Caco-2 (cell line): ENCODE measurements at regions not wholly inside any gene's neighbourhood (a gene's known extent, or its start where the extent isn't known, plus 50 kb on each side); places are given as distances from the start of the nearest gene placed in this dataset.

Source experiments
- BruUV-seq: library from RNA; stranded (reverse); fragments of 400-500 nt; replicated peaks from 2 replicates; lab custom pipeline; 2021; lab: Mats Ljungman, UMichigan
- CTCF ChIA-PET: fragments of 300-600 bp; sonication (Branson Sonifier 250); formaldehyde crosslinking; loops from one replicate; lab custom pipeline; 2022; ENCODE audit warnings: antibody characterized with exemption; lab: Charles Lee
- POLR2A ChIA-PET: fragments of 300-600 bp; sonication (Branson Sonifier 250); formaldehyde crosslinking; loops from one replicate; lab custom pipeline; 2022; ENCODE audit warnings: antibody characterized with exemption; lab: Charles Lee
- DNase-seq, 2 experiments: peaks; one replicate each; pipeline versions ENCODE4 v3.0.0 to v3.0.0-alpha.2; 2020 to 2022
- H3K27me3 ChIP-seq: replicated peaks from 2 replicates; pipeline ENCODE4 v1.6.0; 2011; ENCODE audit warnings: low read length; ENCODE audit not compliant: control insufficient read depth, insufficient read depth
- H3K36me3 ChIP-seq: 2 replicates; pipeline ENCODE4 v1.5.1; 2011; ENCODE audit warnings: low read length; ENCODE audit not compliant: control insufficient read depth, insufficient read depth
- H3K4me1 ChIP-seq: fragments of 250-450 bp; sonication (Bioruptor Pico); 2 replicates; pipeline ENCODE4 v1.5.1; 2020; ENCODE audit warnings: mild to moderate bottlenecking
- H3K4me3 ChIP-seq: 2 replicates; pipeline ENCODE4 v1.5.1; 2011; ENCODE audit warnings: low read depth, mild to moderate bottlenecking, control low read depth, low read length
- H3K9me3 ChIP-seq: fragments of 250-450 bp; sonication (Bioruptor Pico); 2 replicates; pipeline ENCODE4 v1.5.1; 2020; ENCODE audit warnings: mild to moderate bottlenecking, moderate library complexity
- H3K27ac Mint-ChIP-seq: one replicate; pipeline ENCODE4 v1.8.0; 2022; ENCODE audit warnings: mixed read lengths; ENCODE audit not compliant: unreplicated experiment
- H3K27me3 Mint-ChIP-seq: one replicate; pipeline ENCODE4 v1.8.0; 2022; ENCODE audit warnings: mixed read lengths; ENCODE audit not compliant: insufficient read depth, unreplicated experiment
- H3K36me3 Mint-ChIP-seq: one replicate; pipeline ENCODE4 v1.8.0; 2022; ENCODE audit warnings: mild to moderate bottlenecking, mixed read lengths; ENCODE audit not compliant: insufficient read depth, unreplicated experiment
- H3K4me1 Mint-ChIP-seq: one replicate; pipeline ENCODE4 v1.8.0; 2022; ENCODE audit warnings: low read depth, mixed read lengths; ENCODE audit not compliant: unreplicated experiment
- H3K4me3 Mint-ChIP-seq: one replicate; pipeline ENCODE4 v1.8.0; 2022; ENCODE audit warnings: mild to moderate bottlenecking, moderate library complexity, mixed read lengths; ENCODE audit not compliant: unreplicated experiment
- H3K9me3 Mint-ChIP-seq: one replicate; pipeline ENCODE4 v1.8.0; 2022; ENCODE audit warnings: mixed read lengths; ENCODE audit not compliant: unreplicated experiment
- intact Hi-C: fragments of 100-400 bp; cut with micrococcal nuclease; formaldehyde crosslinking; loops from one replicate; pipeline ENCODE4 v1.10.0; 2022; ENCODE audit not compliant: unreplicated experiment
- TF ChIP-seq, protein P1 (sequence below), 2 experiments: fragments of 200-600 bp in 1 of 2; IDR thresholded peaks; 1 replicate in 1 of 2; 2 replicates in 1 of 2; pipeline versions ENCODE4 v1.5.1 to v1.8.0; 2011 to 2022; ENCODE audit warnings: antibody characterized with exemption in 1 of 2, control low read depth in 1 of 2, inconsistent platforms in 1 of 2, low read depth in 1 of 2, low read length in 1 of 2, mild to moderate bottlenecking in 1 of 2, moderate library complexity in 1 of 2; ENCODE audit not compliant: insufficient read depth in 1 of 2, severe bottlenecking in 1 of 2, unreplicated experiment in 1 of 2

DNA sequence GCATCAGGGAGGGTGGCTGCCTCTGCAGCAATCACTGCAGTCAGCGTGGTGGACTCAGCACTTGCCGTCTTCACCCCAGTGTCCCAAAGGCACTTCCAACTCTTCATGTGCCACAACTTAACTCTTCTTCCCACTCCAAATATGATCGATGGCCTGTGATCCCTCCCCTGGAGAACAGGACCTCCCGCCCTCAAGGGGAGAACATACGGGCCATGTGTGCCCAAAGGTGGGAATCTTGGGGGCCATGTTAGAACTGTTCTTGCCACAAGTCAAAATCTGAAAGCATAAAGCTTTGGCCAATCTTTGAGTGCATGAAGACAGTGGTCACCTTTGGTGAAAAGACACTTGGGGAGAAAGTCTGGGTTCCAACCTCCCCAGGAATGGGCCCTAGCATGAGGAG, 368.5 kb upstream of the MGMT start:
- H3K36me3 Mint-ChIP-seq = no peaks in the 10 kb centered on the region
- Histone ChIP-seq H3K4me3 (no peak overlapping the region), H3K9me3 (no peaks in the 10 kb centered on the region), H3K27me3 (no peaks in the 10 kb centered on the region), H3K4me1 (no peaks in the 10 kb centered on the region), H3K36me3 (no peaks in the 10 kb centered on the region)
- TF ChIP-seq, protein P1, sequence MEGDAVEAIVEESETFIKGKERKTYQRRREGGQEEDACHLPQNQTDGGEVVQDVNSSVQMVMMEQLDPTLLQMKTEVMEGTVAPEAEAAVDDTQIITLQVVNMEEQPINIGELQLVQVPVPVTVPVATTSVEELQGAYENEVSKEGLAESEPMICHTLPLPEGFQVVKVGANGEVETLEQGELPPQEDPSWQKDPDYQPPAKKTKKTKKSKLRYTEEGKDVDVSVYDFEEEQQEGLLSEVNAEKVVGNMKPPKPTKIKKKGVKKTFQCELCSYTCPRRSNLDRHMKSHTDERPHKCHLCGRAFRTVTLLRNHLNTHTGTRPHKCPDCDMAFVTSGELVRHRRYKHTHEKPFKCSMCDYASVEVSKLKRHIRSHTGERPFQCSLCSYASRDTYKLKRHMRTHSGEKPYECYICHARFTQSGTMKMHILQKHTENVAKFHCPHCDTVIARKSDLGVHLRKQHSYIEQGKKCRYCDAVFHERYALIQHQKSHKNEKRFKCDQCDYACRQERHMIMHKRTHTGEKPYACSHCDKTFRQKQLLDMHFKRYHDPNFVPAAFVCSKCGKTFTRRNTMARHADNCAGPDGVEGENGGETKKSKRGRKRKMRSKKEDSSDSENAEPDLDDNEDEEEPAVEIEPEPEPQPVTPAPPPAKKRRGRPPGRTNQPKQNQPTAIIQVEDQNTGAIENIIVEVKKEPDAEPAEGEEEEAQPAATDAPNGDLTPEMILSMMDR (IDR thresholded peaks at IDR 0.05; ENCODE audit: insufficient read depth in 1 of 2, low read depth in 1 of 2, low read length in 1 of 2, severe bottlenecking in 1 of 2, unreplicated experiment in 1 of 2) = no peak
- no peaks in the 10 kb centered on the region for H3K4me1 Mint-ChIP-seq
- no TSS peak for BruUV-seq
- peaks cover 19% of the 10 kb centered on the region for H3K27me3 Mint-ChIP-seq
- DNase-seq = no peak
- no peak overlapping the region for H3K27ac Mint-ChIP-seq
- no peaks in the 10 kb centered on the region for H3K9me3 Mint-ChIP-seq
- H3K4me3 Mint-ChIP-seq = no peak overlapping the region
- CTCF ChIA-PET = no interaction called here
- POLR2A ChIA-PET = no interaction called here
- intact Hi-C loops = no loop called here

DNA sequence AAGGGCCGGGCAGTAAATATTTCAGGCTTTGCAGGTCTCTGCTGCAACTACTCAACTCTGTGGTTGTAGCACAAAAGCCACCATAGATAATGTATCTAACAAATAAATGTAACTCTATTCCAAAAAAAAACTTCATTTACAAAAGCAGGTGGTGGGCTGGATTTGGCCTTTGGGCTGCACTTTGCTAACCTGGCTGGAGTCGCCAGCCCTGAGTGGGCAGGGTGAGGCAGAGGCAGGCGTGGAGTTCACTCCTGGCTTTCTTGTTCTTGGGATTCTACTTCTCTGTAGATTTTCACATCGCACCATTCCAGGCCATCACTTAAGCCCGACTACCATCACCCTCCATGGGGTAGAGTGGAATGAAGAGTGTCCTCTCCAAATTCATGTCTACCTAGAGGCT, 367.6 kb upstream of the MGMT start:
- H3K9me3 ChIP-seq = no peaks in the 10 kb centered on the region
- TF ChIP-seq, protein P1 (IDR thresholded peaks at IDR 0.05; ENCODE audit: insufficient read depth in 1 of 2, low read depth in 1 of 2, low read length in 1 of 2, severe bottlenecking in 1 of 2, unreplicated experiment in 1 of 2) = no peak
- Mint-ChIP-seq H3K36me3 (no peaks in the 10 kb centered on the region), H3K27ac (no peak overlapping the region), H3K27me3 (peaks cover 13% of the 10 kb centered on the region), H3K9me3 (no peaks in the 10 kb centered on the region), H3K4me3 (no peak overlapping the region), H3K4me1 (no peaks in the 10 kb centered on the region)
- DNase-seq = no peak
- no peaks in the 10 kb centered on the region for H3K36me3 ChIP-seq
- H3K4me1 ChIP-seq = no peaks in the 10 kb centered on the region
- H3K27me3 ChIP-seq = no peaks in the 10 kb centered on the region
- ChIA-PET POLR2A (no interaction called here), CTCF (no interaction called here)
- intact Hi-C loops = no loop called here
- no peak overlapping the region for H3K4me3 ChIP-seq
- BruUV-seq = no TSS peak

DNA sequence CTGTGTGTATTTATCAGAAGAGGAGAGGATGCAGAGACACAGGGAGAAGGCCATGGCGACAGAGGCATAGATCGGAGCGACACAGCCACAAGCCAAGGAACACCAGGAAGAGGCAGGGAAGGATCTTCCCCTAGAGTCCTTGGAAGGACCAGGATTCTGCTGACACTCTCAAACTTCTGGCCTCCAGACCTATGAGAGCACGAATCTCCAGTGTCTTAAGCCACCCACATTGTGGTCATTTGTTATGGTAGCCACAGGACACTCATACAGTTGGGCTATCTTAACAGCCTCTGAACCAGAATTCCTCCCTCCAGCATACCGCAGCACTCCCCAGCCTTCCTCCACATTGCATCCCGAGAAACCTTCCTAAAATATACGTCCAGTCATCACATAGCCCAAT, 367.0 kb upstream of the MGMT start:
- BruUV-seq = no TSS peak

More for the DNA sequence above, 367.0 kb upstream of the MGMT start:
- Histone ChIP-seq H3K4me1 (no peaks in the 10 kb centered on the region), H3K27me3 (no peaks in the 10 kb centered on the region), H3K36me3 (no peaks in the 10 kb centered on the region), H3K4me3 (no peak overlapping the region), H3K9me3 (no peaks in the 10 kb centered on the region)
- H3K36me3 Mint-ChIP-seq = no peaks in the 10 kb centered on the region
- H3K4me3 Mint-ChIP-seq = no peak overlapping the region
- CTCF ChIA-PET = no interaction called here
- no peaks in the 10 kb centered on the region for H3K9me3 Mint-ChIP-seq
- TF ChIP-seq, protein P1 (IDR thresholded peaks at IDR 0.05; ENCODE audit: insufficient read depth in 1 of 2, low read depth in 1 of 2, low read length in 1 of 2, severe bottlenecking in 1 of 2, unreplicated experiment in 1 of 2) = no peak
- no peak for DNase-seq
- intact Hi-C loops = no loop called here
- no peak overlapping the region for H3K27ac Mint-ChIP-seq
- no peaks in the 10 kb centered on the region for H3K4me1 Mint-ChIP-seq
- peaks cover 12% of the 10 kb centered on the region for H3K27me3 Mint-ChIP-seq
- POLR2A ChIA-PET = no interaction called here
